ENCODE measurements at regions not wholly inside any gene's neighbourhood (a gene's known extent, or its start where the extent isn't known, plus 50 kb on each side); places are given as distances from the start of the nearest gene placed in this dataset.

DNA sequence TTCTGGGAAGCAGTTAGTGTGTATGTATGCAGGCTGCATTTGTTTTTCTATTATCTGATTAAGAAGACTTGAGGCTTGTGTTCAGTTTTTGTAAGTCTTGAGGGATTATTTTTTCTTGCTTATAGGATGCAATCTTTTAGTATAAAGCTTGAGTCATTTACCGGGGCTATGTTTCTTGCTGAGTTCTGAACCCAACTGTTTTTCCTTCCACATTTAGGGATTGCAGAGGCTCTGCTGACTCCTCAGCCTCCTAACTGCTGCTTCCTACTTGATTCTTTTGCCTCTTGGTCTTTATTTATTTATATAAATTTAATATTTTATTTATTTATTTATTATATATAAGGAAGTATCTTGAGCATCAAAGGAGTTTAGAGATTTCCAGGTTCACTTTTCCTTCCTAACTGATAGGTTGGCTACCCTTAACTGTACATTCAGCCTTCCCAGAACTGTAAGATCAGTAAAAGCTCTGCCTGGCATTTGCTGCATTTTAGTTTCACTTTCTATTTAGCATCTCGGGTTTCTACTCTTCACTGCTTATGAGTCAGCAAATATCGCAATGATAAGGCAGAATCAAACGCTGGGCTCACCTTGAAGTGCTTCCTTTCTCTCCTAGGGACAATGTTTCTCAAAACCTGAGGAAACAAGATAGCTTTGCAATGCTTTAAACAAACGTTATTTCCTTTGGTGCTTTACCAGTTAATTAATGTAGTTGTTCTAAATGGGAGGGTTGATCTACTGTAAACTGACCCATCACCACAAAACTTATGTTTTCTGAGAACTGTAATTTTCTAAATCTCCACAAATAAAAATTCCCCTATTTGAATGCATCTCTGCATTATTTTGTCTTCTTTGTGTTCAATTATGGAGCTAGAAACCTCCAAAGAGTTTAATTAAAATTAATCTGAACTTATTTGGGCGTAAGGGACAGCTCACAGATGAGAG, 1183.7 kb upstream of the TMEM132C start:
- TF ChIP-seq GATA2 (IDR thresholded peaks at IDR 0.05; ENCODE audit: low read depth, low read length) (no peak), GATA3 (IDR thresholded peaks at IDR 0.05; ENCODE audit: low read depth, low read length) (no peak)

Measured in SH-SY5Y (cell line).